Astrocyte (in vitro differentiated cells and primary cell): ENCODE measurements at regions not wholly inside any gene's neighbourhood (a gene's known extent, or its start where the extent isn't known, plus 50 kb on each side); places are given as distances from the start of the nearest gene placed in this dataset.

Experiments used
- CTCF ChIP-seq: IDR thresholded peaks from 2 replicates; pipeline ENCODE4 v1.5.1; 2011; ENCODE audit warnings: low read depth, mild to moderate bottlenecking, inconsistent platforms, low read length, moderate library complexity; ENCODE audit not compliant: insufficient read depth
- EZH2 ChIP-seq: IDR thresholded peaks from 2 replicates; pipeline ENCODE4 v1.6.1; 2012; ENCODE audit warnings: mild to moderate bottlenecking, low read length, inconsistent platforms; ENCODE audit not compliant: insufficient read depth

GRCh38 chr2:75406131-75406581 lies 154.6 kb downstream of the EVA1A start:
- TF ChIP-seq CTCF (no peak), EZH2 (no peak)
